ENCODE measurements at regions not wholly inside any gene's neighbourhood (a gene's known extent, or its start where the extent isn't known, plus 50 kb on each side); places are given as distances from the start of the nearest gene placed in this dataset.
"Not testable (repeated sequence)": the region's sequence is repeated elsewhere in the genome, so short reads cannot be mapped to it uniquely, and the experiment has no call there.

- Histone ChIP-seq H3K9ac (ENCODE audit: low read depth in 2 of 2, low read length in 2 of 2) (no peak overlapping the region), H3K9me3 (no peaks in the 10 kb centered on the region), H3K4me1 (no peaks in the 10 kb centered on the region), H3K4me3 (no peak overlapping the region), H3K36me3 (no peaks in the 10 kb centered on the region), H3K27me3 (no peaks in the 10 kb centered on the region), H3K27ac (no peak overlapping the region)
- DNase-seq, result no peak
- no peak for TF ChIP-seq CTCF (IDR thresholded peaks at IDR 0.05)
- intact Hi-C loops (cut with DNase I), result no loop called here
These were observed 129.6 kb downstream of the LUZP4 start for GRCh38 chrX:115419069-115419468.

GRCh38 chrX:115423086-115423485 is 133.6 kb downstream of the LUZP4 start:
- Histone ChIP-seq H3K9ac (ENCODE audit: low read depth in 2 of 2, low read length in 2 of 2) (no peak overlapping the region), H3K36me3 (no peaks in the 10 kb centered on the region), H3K9me3 (no peaks in the 10 kb centered on the region), H3K27me3 (no peaks in the 10 kb centered on the region), H3K4me3 (no peak overlapping the region), H3K4me1 (no peaks in the 10 kb centered on the region), H3K27ac (no peak overlapping the region)
- TF ChIP-seq CTCF (IDR thresholded peaks at IDR 0.05), result no peak
- intact Hi-C loops (cut with DNase I), result no loop called here
- DNase-seq, result no peak

- Histone ChIP-seq H3K36me3 (no peaks in the 10 kb centered on the region), H3K27me3 (no peaks in the 10 kb centered on the region), H3K9me3 (no peaks in the 10 kb centered on the region), H3K27ac (no peak overlapping the region), H3K4me3 (no peak overlapping the region), H3K9ac (ENCODE audit: low read depth in 2 of 2, low read length in 2 of 2) (no peak overlapping the region), H3K4me1 (no peaks in the 10 kb centered on the region)
- intact Hi-C loops (cut with DNase I), result no loop called here
- TF ChIP-seq CTCF (IDR thresholded peaks at IDR 0.05), result no peak
- DNase-seq, result no peak
These were observed 135.6 kb upstream of the PLS3 start for GRCh38 chrX:115425359-115425758.

GRCh38 chrX:115427861-115428410 is 133.0 kb upstream of the PLS3 start:
- Histone ChIP-seq H3K27ac (no peak overlapping the region), H3K9ac (ENCODE audit: low read depth in 2 of 2, low read length in 2 of 2) (no peak overlapping the region), H3K4me1 (no peaks in the 10 kb centered on the region), H3K9me3 (no peaks in the 10 kb centered on the region), H3K27me3 (no peaks in the 10 kb centered on the region), H3K4me3 (no peak overlapping the region), H3K36me3 (no peaks in the 10 kb centered on the region)
- no peak for TF ChIP-seq CTCF (IDR thresholded peaks at IDR 0.05)
- intact Hi-C loops (cut with DNase I), result no loop called here
- no peak for DNase-seq

GRCh38 chrX:115434834-115435233 is 126.1 kb upstream of the PLS3 start:
- H3K27ac ChIP-seq; H3K4me3 ChIP-seq; H3K4me1 ChIP-seq; DNase-seq; H3K36me3 ChIP-seq; H3K9me3 ChIP-seq; H3K27me3 ChIP-seq; intact Hi-C loops (cut with DNase I); H3K9ac ChIP-seq (ENCODE audit: low read depth in 2 of 2, low read length in 2 of 2): not testable (repeated sequence)

- intact Hi-C loops (cut with DNase I), result no loop called here
- H3K27me3 ChIP-seq, result no peaks in the 10 kb centered on the region
These were observed 123.0 kb upstream of the PLS3 start for GRCh38 chrX:115437841-115438595.

More at GRCh38 chrX:115437841-115438595, 123.0 kb upstream of the PLS3 start:
- Histone ChIP-seq H3K9ac (ENCODE audit: low read depth in 2 of 2, low read length in 2 of 2) (no peak overlapping the region), H3K36me3 (no peaks in the 10 kb centered on the region), H3K4me1 (no peaks in the 10 kb centered on the region), H3K9me3 (no peaks in the 10 kb centered on the region), H3K4me3 (no peak overlapping the region), H3K27ac (no peak overlapping the region)
- TF ChIP-seq CTCF (IDR thresholded peaks at IDR 0.05), result no peak
- no peak for DNase-seq
